ENCODE measurements at regions not wholly inside any gene's neighbourhood (a gene's known extent, or its start where the extent isn't known, plus 50 kb on each side); places are given as distances from the start of the nearest gene placed in this dataset.

DNA sequence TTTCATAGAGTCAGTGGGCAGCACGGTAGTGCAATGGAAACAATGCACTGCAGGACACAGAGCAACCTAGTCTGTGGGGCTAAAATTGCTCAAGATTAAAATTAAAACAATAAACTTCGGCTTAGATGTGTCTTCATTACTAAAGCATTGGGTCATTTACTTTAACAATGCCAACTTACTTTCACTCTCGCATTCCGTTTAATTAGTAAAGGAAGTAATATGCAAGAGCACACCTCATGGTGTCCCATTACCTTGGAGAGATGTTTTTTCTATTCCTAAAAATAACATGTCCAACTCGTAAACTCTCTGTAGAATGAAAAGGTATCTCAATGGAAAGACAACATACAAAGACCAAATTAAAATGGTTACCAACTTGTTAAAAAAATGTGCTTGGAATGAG is 738.4 kb downstream of the PCDH17 start:
- no peak overlapping the region for H2AFZ ChIP-seq (ENCODE audit: low read length)
- no peak overlapping the region for H3K14ac ChIP-seq (ENCODE audit: insufficient read depth, low read length)
- no peak overlapping the region for H3K23ac ChIP-seq (ENCODE audit: insufficient read length, low read depth, low read length)
- no peak overlapping the region for H3K9ac ChIP-seq (ENCODE audit: extremely low read depth, insufficient read length, low read length)
- Mint-ChIP-seq H3K4me3 (no peak overlapping the region), H3K27me3 (ENCODE audit: low read depth) (no peaks in the 10 kb centered on the region), H3K4me1 (peaks cover 3 to 4% of the 10 kb centered on the region in 2 experiments; a peak in 3 of 4 replicates), H3K27ac (no peak overlapping the region), H3K36me3 (ENCODE audit: insufficient read depth in 1 of 3, low read depth in 3 of 3) (no peaks in the 10 kb centered on the region; a peak in 1 of 7 replicates), H3K9me3 (no peaks in the 10 kb centered on the region)
- H3T11ph ChIP-seq (ENCODE audit: low read length), result no peak overlapping the region
- H3K18ac ChIP-seq (ENCODE audit: insufficient read length, low read depth, low read length), result no peak overlapping the region
- H3K27me3 ChIP-seq (ENCODE audit: insufficient read depth, low read length), result no peaks in the 10 kb centered on the region
- no peak overlapping the region for H4K5ac ChIP-seq (ENCODE audit: insufficient read length, low read depth, low read length)
- H3K79me1 ChIP-seq (ENCODE audit: insufficient read depth, low read depth, low read length, poor library complexity, severe bottlenecking), result no peaks in the 10 kb centered on the region
- H3K4me1 ChIP-seq (ENCODE audit: insufficient read depth, low read length), result peaks cover 2% of the 10 kb centered on the region; the same call in 1 of the 2 replicates
- no peak overlapping the region for H3K4ac ChIP-seq (ENCODE audit: low read depth, low read length)
- no peaks in the 10 kb centered on the region for H3K9me3 ChIP-seq (ENCODE audit: control insufficient read depth, low read depth, low read length)
- no peak overlapping the region for H3K27ac ChIP-seq (ENCODE audit: insufficient read length, low read depth, low read length)
- no peaks in the 10 kb centered on the region for H3K23me2 ChIP-seq (ENCODE audit: insufficient read length, low read depth, low read length, poor library complexity, severe bottlenecking)
- H4K20me1 ChIP-seq (ENCODE audit: control insufficient read depth, insufficient read depth, insufficient read length), result no peaks in the 10 kb centered on the region
- H3K4me2 ChIP-seq (ENCODE audit: insufficient read depth, insufficient read length, low read length), result no peak overlapping the region
- H2BK120ac ChIP-seq (ENCODE audit: low read depth, low read length, poor library complexity, severe bottlenecking), result no peak overlapping the region
- no peak overlapping the region for H2BK12ac ChIP-seq (ENCODE audit: insufficient read length, low read depth, low read length)
- no peak for DNase-seq
- no peaks in the 10 kb centered on the region for H3K79me2 ChIP-seq (ENCODE audit: insufficient read depth, low read length)
- no peak overlapping the region for H2BK5ac ChIP-seq (ENCODE audit: insufficient read length, low read length)
- TF ChIP-seq CTCF (conservative IDR thresholded peaks at IDR 0.05), result no peak
- H4K8ac ChIP-seq (replicated peaks; ENCODE audit: insufficient read length, low read depth, low read length), result no peak overlapping the region
- no peak overlapping the region for H2BK20ac ChIP-seq (ENCODE audit: low read depth, low read length, poor library complexity, severe bottlenecking)
- H2BK15ac ChIP-seq (ENCODE audit: low read depth, low read length), result no peak overlapping the region
- no peak overlapping the region for H2AK5ac ChIP-seq (ENCODE audit: insufficient read length, low read length)
- H4K91ac ChIP-seq (ENCODE audit: insufficient read length, low read depth, low read length), result no peak overlapping the region
- WGBS (ENCODE audit: extremely low coverage, insufficient read length, low lambda C conversion rate), result no CpG with 5 or more reads among the region's 5 CpGs
- H3K56ac ChIP-seq (ENCODE audit: insufficient read length, low read depth, low read length), result no peak overlapping the region
